ENCODE measurements at regions not wholly inside any gene's neighbourhood (a gene's known extent, or its start where the extent isn't known, plus 50 kb on each side); places are given as distances from the start of the nearest gene placed in this dataset.

- H3K27ac Mint-ChIP-seq = no peak overlapping the region
- H3K9me3 Mint-ChIP-seq = peaks cover 0 to 3% of the 10 kb centered on the region in 2 experiments; a peak in 2 of 5 replicates
- no peaks in the 10 kb centered on the region for H3K4me1 Mint-ChIP-seq
- H3K4me3 Mint-ChIP-seq = no peak overlapping the region
- H3K23me2 ChIP-seq (ENCODE audit: insufficient read length, low read depth, low read length, poor library complexity, severe bottlenecking) = no peaks in the 10 kb centered on the region
- no peak overlapping the region for H2BK5ac ChIP-seq (ENCODE audit: insufficient read length, low read length)
- no peak overlapping the region for H2AFZ ChIP-seq (ENCODE audit: low read length)
- H4K8ac ChIP-seq (replicated peaks; ENCODE audit: insufficient read length, low read depth, low read length) = no peak overlapping the region
- no peaks in the 10 kb centered on the region for H3K79me2 ChIP-seq (ENCODE audit: insufficient read depth, low read length)
- H3K9me3 ChIP-seq (ENCODE audit: control insufficient read depth, low read depth, low read length) = no peaks in the 10 kb centered on the region
- no peak overlapping the region for H3K14ac ChIP-seq (ENCODE audit: insufficient read depth, low read length)
- no peak overlapping the region for H3K4me2 ChIP-seq (ENCODE audit: insufficient read depth, insufficient read length, low read length)
- no peak for DNase-seq
- H3K4me1 ChIP-seq (ENCODE audit: insufficient read depth, low read length) = no peaks in the 10 kb centered on the region
- no peak overlapping the region for H3K23ac ChIP-seq (ENCODE audit: insufficient read length, low read depth, low read length)
- H3K27me3 Mint-ChIP-seq (ENCODE audit: low read depth) = no peaks in the 10 kb centered on the region; the same call in 1 of the 2 replicates
- no peak overlapping the region for H2BK12ac ChIP-seq (ENCODE audit: insufficient read length, low read depth, low read length)
- H2BK20ac ChIP-seq (ENCODE audit: low read depth, low read length, poor library complexity, severe bottlenecking) = no peak overlapping the region
- H3K9ac ChIP-seq (ENCODE audit: extremely low read depth, insufficient read length, low read length) = no peak overlapping the region
- H4K20me1 ChIP-seq (ENCODE audit: control insufficient read depth, insufficient read depth, insufficient read length) = no peaks in the 10 kb centered on the region
- H3T11ph ChIP-seq (ENCODE audit: low read length) = no peak overlapping the region
- no peaks in the 10 kb centered on the region for H3K27me3 ChIP-seq (ENCODE audit: insufficient read depth, low read length)
- no peak overlapping the region for H3K4ac ChIP-seq (ENCODE audit: low read depth, low read length)
- H4K5ac ChIP-seq (ENCODE audit: insufficient read length, low read depth, low read length) = no peak overlapping the region
- no peak overlapping the region for H2BK15ac ChIP-seq (ENCODE audit: low read depth, low read length)
- H2BK120ac ChIP-seq (ENCODE audit: low read depth, low read length, poor library complexity, severe bottlenecking) = no peak overlapping the region
- no peak overlapping the region for H3K27ac ChIP-seq (ENCODE audit: insufficient read length, low read depth, low read length)
- H3K56ac ChIP-seq (ENCODE audit: insufficient read length, low read depth, low read length) = no peak overlapping the region
- H3K79me1 ChIP-seq (ENCODE audit: insufficient read depth, low read depth, low read length, poor library complexity, severe bottlenecking) = no peaks in the 10 kb centered on the region
- H2AK5ac ChIP-seq (ENCODE audit: insufficient read length, low read length) = no peak overlapping the region
- H3K18ac ChIP-seq (ENCODE audit: insufficient read length, low read depth, low read length) = no peak overlapping the region
- H4K91ac ChIP-seq (ENCODE audit: insufficient read length, low read depth, low read length) = no peak overlapping the region
- H3K36me3 Mint-ChIP-seq (ENCODE audit: insufficient read depth in 1 of 3, low read depth in 3 of 3) = no peaks in the 10 kb centered on the region
- TF ChIP-seq, protein P1, sequence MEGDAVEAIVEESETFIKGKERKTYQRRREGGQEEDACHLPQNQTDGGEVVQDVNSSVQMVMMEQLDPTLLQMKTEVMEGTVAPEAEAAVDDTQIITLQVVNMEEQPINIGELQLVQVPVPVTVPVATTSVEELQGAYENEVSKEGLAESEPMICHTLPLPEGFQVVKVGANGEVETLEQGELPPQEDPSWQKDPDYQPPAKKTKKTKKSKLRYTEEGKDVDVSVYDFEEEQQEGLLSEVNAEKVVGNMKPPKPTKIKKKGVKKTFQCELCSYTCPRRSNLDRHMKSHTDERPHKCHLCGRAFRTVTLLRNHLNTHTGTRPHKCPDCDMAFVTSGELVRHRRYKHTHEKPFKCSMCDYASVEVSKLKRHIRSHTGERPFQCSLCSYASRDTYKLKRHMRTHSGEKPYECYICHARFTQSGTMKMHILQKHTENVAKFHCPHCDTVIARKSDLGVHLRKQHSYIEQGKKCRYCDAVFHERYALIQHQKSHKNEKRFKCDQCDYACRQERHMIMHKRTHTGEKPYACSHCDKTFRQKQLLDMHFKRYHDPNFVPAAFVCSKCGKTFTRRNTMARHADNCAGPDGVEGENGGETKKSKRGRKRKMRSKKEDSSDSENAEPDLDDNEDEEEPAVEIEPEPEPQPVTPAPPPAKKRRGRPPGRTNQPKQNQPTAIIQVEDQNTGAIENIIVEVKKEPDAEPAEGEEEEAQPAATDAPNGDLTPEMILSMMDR (conservative IDR thresholded peaks at IDR 0.05) = no peak
Measured at GRCh38 chr3:63751459-63751858, 67.6 kb upstream of the C3orf49 start.
